SU-DHL-6 (cell line): ENCODE measurements at regions not wholly inside any gene's neighbourhood (a gene's known extent, or its start where the extent isn't known, plus 50 kb on each side); places are given as distances from the start of the nearest gene placed in this dataset.

Experiments
- H2AFZ ChIP-seq: fragments of 200-600 bp; sonication (generic); 2 replicates; pipeline ENCODE4 v1.6.1; 2014; ENCODE audit warnings: low read depth, mild to moderate bottlenecking, moderate library complexity, mixed read lengths, antibody characterized with exemption, low read length; ENCODE audit not compliant: severe bottlenecking
- H3F3A ChIP-seq: fragments of 200-600 bp; shearing (Covaris generic); 2 replicates; pipeline ENCODE4 v1.6.0; 2016; ENCODE audit warnings: antibody characterized with exemption, mild to moderate bottlenecking; ENCODE audit not compliant: insufficient read depth
- H3K27ac ChIP-seq: fragments of 200-600 bp; sonication (generic); 2 replicates; pipeline ENCODE4 v1.5.1; 2016; ENCODE audit warnings: low read depth, mild to moderate bottlenecking, low read length, moderate library complexity, mixed read lengths
- H3K27me3 ChIP-seq: fragments of 200-600 bp; sonication (generic), shearing (Covaris generic); 2 replicates; pipeline ENCODE4 v1.6.0; 2014; ENCODE audit warnings: mild to moderate bottlenecking, low read length
- H3K36me3 ChIP-seq: fragments of 200-600 bp; sonication (generic); 2 replicates; pipeline ENCODE4 v1.6.1; 2014; ENCODE audit warnings: mild to moderate bottlenecking, low read length, mixed read lengths
- H3K4me2 ChIP-seq: fragments of 300-600, 200-600 bp; shearing (Covaris generic), sonication (generic); 2 replicates; pipeline ENCODE4 v1.6.0; 2014; ENCODE audit warnings: low read length, low read depth, mild to moderate bottlenecking; ENCODE audit not compliant: poor library complexity, severe bottlenecking
- H3K4me3 ChIP-seq: fragments of 200-600 bp; sonication (generic); 2 replicates; pipeline ENCODE4 v1.5.1; 2014; ENCODE audit warnings: antibody characterized with exemption, low read length, mild to moderate bottlenecking, mixed read lengths; ENCODE audit not compliant: insufficient read depth, poor library complexity, severe bottlenecking
- H3K79me2 ChIP-seq: fragments of 200-600 bp; sonication (generic); 2 replicates; pipeline ENCODE4 v1.6.1; 2014; ENCODE audit warnings: mild to moderate bottlenecking, low read length, moderate library complexity; ENCODE audit not compliant: insufficient read depth
- H3K9ac ChIP-seq: fragments of 200-600 bp; sonication (generic); 2 replicates; pipeline ENCODE4 v1.7.0; 2014; ENCODE audit warnings: mild to moderate bottlenecking, low read length
- H3K9me2 ChIP-seq: fragments of 200-600 bp; sonication (generic); replicated peaks from 2 replicates; pipeline ENCODE4 v1.6.1; 2014; ENCODE audit warnings: low read length; ENCODE audit not compliant: insufficient read depth
- H3K9me3 ChIP-seq: fragments of 200-600 bp; sonication (generic); 2 replicates; pipeline ENCODE4 v1.6.1; 2014; ENCODE audit warnings: low read length, mixed read lengths; ENCODE audit not compliant: insufficient read depth
- H4K20me1 ChIP-seq: fragments of 200-600 bp; sonication (generic); 2 replicates; pipeline ENCODE4 v1.6.1; 2014; ENCODE audit warnings: low read depth, mild to moderate bottlenecking, antibody characterized with exemption, low read length, moderate library complexity, mixed read lengths
- EZH2phosphoT487 ChIP-seq: fragments of 200-600 bp; sonication (generic), shearing (Covaris generic); conservative IDR thresholded peaks from 2 replicates; pipeline ENCODE4 v1.6.1; 2018; ENCODE audit warnings: mild to moderate bottlenecking, antibody characterized with exemption, low read length, moderate library complexity, mixed read lengths
- TF ChIP-seq, protein P1 (sequence below): fragments of 200-600 bp; sonication (generic); IDR thresholded peaks from one replicate; pipeline ENCODE4 v1.5.1; 2017; ENCODE audit warnings: antibody characterized with exemption, mild to moderate bottlenecking, low read length, moderate library complexity; ENCODE audit not compliant: insufficient read depth, poor library complexity, severe bottlenecking

- Histone ChIP-seq H3K9me2 (no peaks in the 10 kb centered on the region), H3F3A (no peaks in the 10 kb centered on the region), H3K79me2 (no peaks in the 10 kb centered on the region), H3K4me3 (no peak overlapping the region), H3K27me3 (no peaks in the 10 kb centered on the region), H3K9me3 (no peaks in the 10 kb centered on the region), H3K36me3 (no peaks in the 10 kb centered on the region), H2AFZ (no peak overlapping the region), H3K9ac (no peak overlapping the region), H4K20me1 (no peaks in the 10 kb centered on the region), H3K4me2 (no peak overlapping the region), H3K27ac (no peak overlapping the region)
- no peak for TF ChIP-seq EZH2phosphoT487
- TF ChIP-seq, protein P1, sequence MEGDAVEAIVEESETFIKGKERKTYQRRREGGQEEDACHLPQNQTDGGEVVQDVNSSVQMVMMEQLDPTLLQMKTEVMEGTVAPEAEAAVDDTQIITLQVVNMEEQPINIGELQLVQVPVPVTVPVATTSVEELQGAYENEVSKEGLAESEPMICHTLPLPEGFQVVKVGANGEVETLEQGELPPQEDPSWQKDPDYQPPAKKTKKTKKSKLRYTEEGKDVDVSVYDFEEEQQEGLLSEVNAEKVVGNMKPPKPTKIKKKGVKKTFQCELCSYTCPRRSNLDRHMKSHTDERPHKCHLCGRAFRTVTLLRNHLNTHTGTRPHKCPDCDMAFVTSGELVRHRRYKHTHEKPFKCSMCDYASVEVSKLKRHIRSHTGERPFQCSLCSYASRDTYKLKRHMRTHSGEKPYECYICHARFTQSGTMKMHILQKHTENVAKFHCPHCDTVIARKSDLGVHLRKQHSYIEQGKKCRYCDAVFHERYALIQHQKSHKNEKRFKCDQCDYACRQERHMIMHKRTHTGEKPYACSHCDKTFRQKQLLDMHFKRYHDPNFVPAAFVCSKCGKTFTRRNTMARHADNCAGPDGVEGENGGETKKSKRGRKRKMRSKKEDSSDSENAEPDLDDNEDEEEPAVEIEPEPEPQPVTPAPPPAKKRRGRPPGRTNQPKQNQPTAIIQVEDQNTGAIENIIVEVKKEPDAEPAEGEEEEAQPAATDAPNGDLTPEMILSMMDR, result no peak
Observed at GRCh38 chr11:27217948-27218420, 145.0 kb downstream of the CCDC34 start.

- H3K9me2 ChIP-seq, result no peaks in the 10 kb centered on the region
- H4K20me1 ChIP-seq, result no peaks in the 10 kb centered on the region
- no peak overlapping the region for H3K27ac ChIP-seq
- H3K9me3 ChIP-seq, result no peaks in the 10 kb centered on the region
- no peaks in the 10 kb centered on the region for H3K36me3 ChIP-seq
- no peaks in the 10 kb centered on the region for H3K27me3 ChIP-seq
- H3K4me3 ChIP-seq, result no peak overlapping the region
- H3K4me2 ChIP-seq, result no peak overlapping the region
- no peak overlapping the region for H3K9ac ChIP-seq
- no peaks in the 10 kb centered on the region for H3F3A ChIP-seq
- TF ChIP-seq, protein P1, result no peak
- no peak for TF ChIP-seq EZH2phosphoT487
- no peak overlapping the region for H2AFZ ChIP-seq
- H3K79me2 ChIP-seq, result no peaks in the 10 kb centered on the region
Observed at GRCh38 chr11:27217496-27217895, 145.5 kb downstream of the CCDC34 start.

DNA sequence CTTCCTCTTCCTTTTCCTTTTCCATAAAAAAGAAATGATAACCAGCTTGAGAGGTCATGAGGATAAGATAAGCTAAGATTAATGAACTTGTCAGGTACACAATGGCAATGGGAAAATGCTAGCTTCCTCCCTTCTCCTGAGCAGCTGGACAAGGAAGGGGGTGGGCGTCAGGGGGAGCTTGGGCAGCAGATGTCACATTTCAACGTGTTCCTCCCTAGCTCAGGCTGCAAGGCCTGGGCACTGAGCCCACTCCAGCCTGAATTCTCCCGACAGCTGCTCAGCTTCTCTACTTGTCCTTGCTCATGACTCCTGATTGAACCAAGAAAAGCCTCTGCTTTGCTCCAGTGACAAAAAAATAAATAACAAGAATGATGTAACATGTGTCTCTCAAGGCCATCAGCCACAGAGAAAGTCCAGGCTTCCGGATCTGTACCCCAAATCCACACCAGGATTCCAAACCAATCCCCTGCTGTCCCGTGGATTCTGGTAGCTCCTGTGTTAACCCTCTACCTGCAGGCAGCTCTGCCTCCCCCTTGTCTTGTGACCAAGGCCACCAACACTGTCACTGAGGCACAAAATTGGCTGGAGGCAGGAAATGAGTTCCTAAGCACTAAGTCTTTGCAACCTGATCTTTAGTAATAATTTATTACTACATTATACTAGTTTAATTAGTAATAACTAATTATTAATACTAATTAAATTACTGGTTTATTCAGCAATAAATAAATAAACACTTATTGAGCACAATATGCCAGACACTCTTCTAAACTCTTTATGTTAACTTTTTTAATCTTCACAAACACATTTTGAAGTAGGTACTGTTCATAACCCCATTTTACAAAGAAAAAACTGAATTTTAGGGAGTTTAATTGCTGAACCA, 146.5 kb downstream of the CCDC34 start:
- Histone ChIP-seq H3K9ac (no peak overlapping the region), H3K4me2 (no peak overlapping the region), H2AFZ (no peak overlapping the region), H3K4me3 (no peak overlapping the region), H3K9me3 (no peaks in the 10 kb centered on the region), H3K27me3 (no peaks in the 10 kb centered on the region), H3K79me2 (no peaks in the 10 kb centered on the region), H3K36me3 (no peaks in the 10 kb centered on the region), H3K27ac (no peak overlapping the region), H3K9me2 (no peaks in the 10 kb centered on the region), H4K20me1 (no peaks in the 10 kb centered on the region), H3F3A (no peaks in the 10 kb centered on the region)
- TF ChIP-seq, protein P1, result no peak
- TF ChIP-seq EZH2phosphoT487, result no peak
